Esophagus (tissue), 2 donors: ENCODE measurements at regions not wholly inside any gene's neighbourhood (a gene's known extent, or its start where the extent isn't known, plus 50 kb on each side); places are given as distances from the start of the nearest gene placed in this dataset.
"Not testable (repeated sequence)": the region's sequence is repeated elsewhere in the genome, so short reads cannot be mapped to it uniquely, and the experiment has no call there.

Source experiments
- H3K27ac ChIP-seq, 2 donors: one replicate each; pipeline ENCODE4 v1.5.1; 2013; ENCODE audit warnings: low read depth in 2 of 2, mild to moderate bottlenecking in 2 of 2, inconsistent platforms in 1 of 2, low read length in 1 of 2, moderate library complexity in 1 of 2
- H3K27me3 ChIP-seq, 2 donors: one replicate each; pipeline ENCODE4 v1.6.1; 2013; ENCODE audit warnings: low read length in 2 of 2, control low read depth in 1 of 2, mild to moderate bottlenecking in 1 of 2; ENCODE audit not compliant: insufficient read depth in 2 of 2, control insufficient read depth in 1 of 2
- H3K36me3 ChIP-seq, 2 donors: one replicate each; pipeline ENCODE4 v1.6.1; 2013; ENCODE audit warnings: low read length in 1 of 2; ENCODE audit not compliant: control insufficient read depth in 2 of 2, insufficient read depth in 2 of 2
- H3K4me1 ChIP-seq, 2 donors: one replicate each; pipeline ENCODE4 v1.6.1; 2013; ENCODE audit warnings: low read length in 1 of 2; ENCODE audit not compliant: control insufficient read depth in 2 of 2, insufficient read depth in 2 of 2
- H3K4me3 ChIP-seq, 2 donors: one replicate each; pipeline ENCODE4 v1.5.1; 2013; ENCODE audit warnings: low read length in 2 of 2, mild to moderate bottlenecking in 2 of 2, low read depth in 1 of 2, moderate library complexity in 1 of 2
- H3K9me3 ChIP-seq, 2 donors: one replicate each; pipeline ENCODE4 v1.6.1; 2013; ENCODE audit warnings: mild to moderate bottlenecking in 2 of 2, low read depth in 1 of 2, low read length in 1 of 2, moderate library complexity in 1 of 2; ENCODE audit not compliant: control insufficient read depth in 2 of 2, insufficient read depth in 1 of 2
- WGBS, 2 donors: extraction: QIAGEN DNeasy Blood & Tissue Kit; methylation state at CpG; one replicate each; pipeline ENCODE4 v1.1.7; 2013; 5-methylcytosine and 5-hydroxymethylcytosine counted together
- donor health status: healthy with polysubstance abuse.
- donor health status: Bipolar disorder and iron deficiency.

DNA sequence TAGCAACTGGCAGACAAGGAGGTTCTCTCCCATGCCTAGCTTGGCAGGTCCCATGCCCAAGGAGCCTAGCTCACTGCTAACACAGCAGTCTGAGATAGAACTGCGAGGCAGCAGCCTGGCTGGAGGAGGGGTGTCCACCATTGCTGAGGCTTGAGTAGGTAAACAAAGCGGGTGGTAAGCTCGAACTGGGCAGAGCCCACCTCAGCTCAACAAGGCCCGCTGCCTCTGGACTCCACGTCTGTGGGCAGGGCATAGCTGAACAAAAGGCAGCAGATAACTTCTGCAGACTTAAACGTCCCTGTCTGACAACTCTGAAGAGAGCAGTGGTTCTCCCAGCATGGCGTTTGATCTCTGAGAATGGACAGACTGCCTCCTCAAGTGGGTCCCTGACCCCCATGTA lies 682.4 kb downstream of the DACH1 start:
- not testable (repeated sequence) for H3K27ac ChIP-seq, H3K36me3 ChIP-seq, H3K9me3 ChIP-seq, H3K4me1 ChIP-seq, H3K27me3 ChIP-seq, H3K4me3 ChIP-seq
- WGBS, 2 donors, result 86 to 91% methylated on average over 7 of the region's 7 CpGs

DNA sequence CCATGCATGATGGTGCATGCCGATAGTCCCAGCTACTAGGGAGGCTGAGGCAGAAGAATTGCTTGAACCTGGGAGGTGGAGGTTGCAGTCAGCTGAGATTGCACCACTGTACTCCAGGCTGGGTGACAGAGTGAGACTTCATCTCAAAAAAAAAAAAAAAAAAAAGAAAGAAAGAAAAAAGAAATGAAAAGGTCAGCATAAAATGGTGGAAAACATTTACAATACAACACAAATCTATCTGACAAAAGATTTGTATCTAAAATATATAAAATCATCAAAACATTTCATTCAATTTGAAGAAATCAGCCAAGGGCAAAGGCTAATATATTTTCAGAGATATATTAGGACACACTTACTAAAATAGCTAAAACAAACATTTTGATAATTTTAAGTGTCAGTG lies 683.7 kb downstream of the DACH1 start:
- H3K36me3 ChIP-seq, H3K27me3 ChIP-seq, H3K9me3 ChIP-seq, H3K4me1 ChIP-seq, H3K27ac ChIP-seq, H3K4me3 ChIP-seq: not testable (repeated sequence)
- 86 to 93% methylated on average over 1 of the region's 1 CpG for WGBS, 2 donors

DNA sequence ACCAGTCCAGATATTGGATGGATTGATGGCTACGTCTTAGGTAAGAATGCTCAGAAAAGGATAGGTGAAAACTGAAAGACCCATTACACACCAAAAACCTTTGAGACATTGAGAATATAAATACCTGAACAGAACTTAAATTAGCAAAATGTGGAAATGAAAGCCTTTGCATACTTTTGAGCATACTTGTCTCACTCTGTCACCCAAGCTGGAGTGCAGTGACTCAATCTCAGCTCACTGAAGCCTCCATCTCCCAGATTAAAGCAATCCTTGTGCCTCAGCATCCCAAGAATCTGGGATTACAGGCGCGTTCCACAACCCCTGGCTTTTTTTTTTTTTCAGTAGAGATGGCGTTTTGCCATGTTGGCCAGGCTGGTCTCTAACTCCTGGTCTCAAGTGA lies 695.3 kb downstream of the DACH1 start:
- WGBS, 2 donors, result 89 to 92% methylated on average over 4 of the region's 4 CpGs
- Histone ChIP-seq H3K9me3 (no peaks in the 10 kb centered on the region), H3K4me3 (no peak overlapping the region), H3K27me3 (no peaks in the 10 kb centered on the region), H3K4me1 (no peaks in the 10 kb centered on the region), H3K36me3 (no peaks in the 10 kb centered on the region), H3K27ac (no peak overlapping the region)

DNA sequence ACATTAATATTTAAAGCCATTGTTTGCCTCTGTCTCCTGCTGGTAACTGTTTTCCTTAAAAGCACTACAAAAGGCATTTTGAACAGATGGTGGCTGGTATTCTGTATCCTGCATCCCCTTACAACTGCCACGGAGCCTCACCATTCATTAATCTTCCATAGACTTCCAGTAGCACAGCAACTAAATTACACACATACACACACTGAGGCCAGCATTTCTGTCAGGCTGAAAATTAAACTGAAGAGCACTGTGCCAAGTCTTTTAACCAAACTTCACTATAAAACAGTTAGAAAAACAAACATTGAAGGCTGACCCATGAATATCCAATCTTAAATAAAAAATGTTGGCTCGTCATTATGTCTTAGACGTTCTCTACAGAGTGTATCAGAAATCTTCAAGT lies 697.8 kb downstream of the DACH1 start:
- no peaks in the 10 kb centered on the region for H3K36me3 ChIP-seq
- H3K27ac ChIP-seq, result no peak overlapping the region
- H3K4me1 ChIP-seq, result no peaks in the 10 kb centered on the region
- no peak overlapping the region for H3K4me3 ChIP-seq
- WGBS, 2 donors, result 26 to 34% methylated on average over 3 of the region's 3 CpGs
- H3K27me3 ChIP-seq, result no peaks in the 10 kb centered on the region
- H3K9me3 ChIP-seq, result no peaks in the 10 kb centered on the region

DNA sequence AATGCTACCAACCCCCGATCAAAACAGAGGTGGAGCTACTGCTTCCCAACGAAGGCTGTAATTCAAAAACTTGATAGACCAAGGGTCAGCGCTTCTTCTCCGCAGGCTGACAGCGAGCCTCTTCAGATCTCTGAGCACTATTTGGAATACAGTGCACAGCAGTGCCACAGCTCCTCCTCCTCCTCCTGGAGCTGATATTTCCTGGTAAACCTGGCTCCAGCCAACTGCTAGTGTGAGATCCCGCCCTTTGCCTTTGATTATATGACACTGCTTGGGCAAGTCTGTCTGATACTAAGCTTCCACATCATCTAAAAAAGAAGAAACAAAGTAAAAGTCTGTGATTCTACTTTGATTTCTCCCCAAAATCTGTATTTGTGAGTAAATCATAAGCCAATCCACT lies 710.5 kb downstream of the DACH1 start:
- no peaks in the 10 kb centered on the region for H3K36me3 ChIP-seq
- no peaks in the 10 kb centered on the region for H3K27me3 ChIP-seq
- H3K27ac ChIP-seq, result no peak overlapping the region
- no peaks in the 10 kb centered on the region for H3K4me1 ChIP-seq
- WGBS, 2 donors, result 71 to 79% methylated on average over 6 of the region's 6 CpGs
- H3K4me3 ChIP-seq, result no peak overlapping the region
- no peaks in the 10 kb centered on the region for H3K9me3 ChIP-seq

DNA sequence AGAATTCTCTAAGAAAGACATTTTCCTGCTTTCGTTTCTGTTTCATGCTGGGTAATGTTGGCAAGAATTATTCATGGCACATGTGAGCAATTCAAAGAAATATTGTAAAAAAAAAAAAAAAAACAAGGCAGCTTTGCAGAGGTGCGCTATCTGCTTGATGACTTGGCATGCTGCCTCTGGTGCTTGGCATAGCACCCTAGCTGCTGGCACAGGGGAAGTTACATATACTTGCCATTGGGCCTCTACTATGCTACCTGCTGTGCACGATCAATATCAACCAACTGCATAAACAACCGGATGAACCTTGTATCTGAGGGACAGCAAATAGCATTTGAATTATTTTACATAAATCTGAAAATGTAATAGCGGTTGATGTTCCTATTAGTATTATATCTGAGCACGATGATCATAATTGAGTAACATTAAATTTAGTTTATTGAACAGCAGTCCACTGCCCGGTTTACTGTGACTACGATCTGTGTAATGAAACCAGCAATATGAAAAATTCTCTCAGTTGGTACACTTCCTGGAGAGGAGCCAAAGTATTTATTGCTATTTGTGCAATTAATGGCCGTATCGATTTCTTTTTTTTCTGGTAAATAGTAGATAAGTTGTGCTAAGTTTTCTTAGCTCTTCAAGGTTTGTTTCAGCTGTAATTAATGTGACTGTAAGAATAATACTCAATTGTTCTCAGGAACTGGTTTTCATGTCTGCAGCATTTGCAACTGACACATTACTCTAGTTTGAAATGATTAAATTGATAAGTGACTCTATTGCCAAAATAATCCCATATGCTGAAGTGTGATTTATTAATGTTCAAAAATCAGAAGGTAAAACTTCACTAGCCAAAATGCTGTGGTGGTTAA lies 717.3 kb downstream of the DACH1 start:
- 54 to 75% methylated on average over 10 of the region's 10 CpGs for WGBS, 2 donors
- Histone ChIP-seq H3K4me3 (no peak overlapping the region), H3K27ac (no peak overlapping the region), H3K27me3 (no peaks in the 10 kb centered on the region), H3K4me1 (no peaks in the 10 kb centered on the region), H3K9me3 (no peaks in the 10 kb centered on the region), H3K36me3 (no peaks in the 10 kb centered on the region)

DNA sequence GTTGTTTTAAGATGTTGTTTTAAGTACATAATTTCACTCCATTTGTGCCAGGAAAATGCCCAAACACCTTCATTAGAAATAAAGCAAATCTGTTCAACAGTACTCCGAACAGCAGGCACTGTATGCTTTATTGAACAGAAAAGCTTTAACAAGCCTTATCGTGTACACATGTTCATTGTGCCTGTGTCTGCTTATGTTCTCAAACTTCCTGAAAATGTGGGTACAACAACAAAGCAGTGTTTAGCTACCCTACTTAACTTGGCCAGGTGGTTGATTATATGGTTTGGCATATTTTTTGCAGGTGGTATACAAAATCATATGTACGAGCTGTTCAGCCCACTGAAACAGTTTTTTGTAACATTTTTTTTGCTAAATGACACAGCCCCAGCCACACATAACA lies 718.0 kb downstream of the DACH1 start:
- H3K9me3 ChIP-seq, result no peaks in the 10 kb centered on the region
- H3K4me3 ChIP-seq, result no peak overlapping the region
- WGBS, 2 donors, result 39 to 47% methylated on average over 3 of the region's 3 CpGs
- no peaks in the 10 kb centered on the region for H3K27me3 ChIP-seq
- no peak overlapping the region for H3K27ac ChIP-seq
- H3K4me1 ChIP-seq, result no peaks in the 10 kb centered on the region
- H3K36me3 ChIP-seq, result no peaks in the 10 kb centered on the region

DNA sequence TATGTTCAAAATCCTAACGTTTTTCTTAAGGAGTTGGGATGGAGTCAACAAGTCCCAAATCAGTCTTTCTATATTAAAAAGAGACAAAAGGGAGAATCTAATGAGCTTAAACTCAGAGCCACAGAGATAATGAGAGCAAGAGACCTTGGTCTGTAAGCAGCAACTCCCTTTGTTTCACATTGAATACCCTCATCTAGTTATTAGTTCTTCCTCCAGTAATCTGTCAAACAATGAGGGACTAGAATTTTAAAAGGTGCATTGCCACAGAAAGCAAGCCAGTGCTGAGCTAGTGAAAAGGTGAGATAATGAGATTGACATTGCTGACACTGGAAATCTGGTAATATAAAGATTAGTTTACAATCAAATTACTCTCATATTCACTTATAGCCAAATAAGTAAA lies 718.6 kb downstream of the DACH1 start:
- Histone ChIP-seq H3K4me1 (no peaks in the 10 kb centered on the region), H3K9me3 (no peaks in the 10 kb centered on the region), H3K36me3 (no peaks in the 10 kb centered on the region), H3K27me3 (no peaks in the 10 kb centered on the region), H3K4me3 (no peak overlapping the region), H3K27ac (no peak overlapping the region)
- WGBS, 2 donors, result 34 to 48% methylated on average over 1 of the region's 1 CpG

DNA sequence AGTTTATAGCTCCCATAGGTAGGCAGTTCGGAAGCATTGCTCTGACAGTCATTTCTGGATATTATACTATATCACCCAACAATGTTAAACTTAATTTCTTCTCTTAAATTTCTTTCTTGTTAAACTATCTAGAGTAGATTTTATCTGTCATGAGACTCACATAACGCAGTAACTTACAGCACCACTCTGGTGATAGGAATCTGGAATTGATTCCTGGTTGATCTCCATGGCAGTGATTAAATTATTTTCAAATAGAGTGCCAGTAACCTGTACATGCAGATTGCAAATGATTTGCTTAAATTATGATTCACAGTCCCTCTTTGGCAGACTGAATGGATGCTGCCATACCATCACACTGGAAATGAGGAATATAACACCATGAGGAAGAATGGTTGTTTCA lies 722.1 kb downstream of the DACH1 start:
- WGBS, 2 donors, result 82 to 89% methylated on average over 2 of the region's 2 CpGs
- no peaks in the 10 kb centered on the region for H3K9me3 ChIP-seq

DNA sequence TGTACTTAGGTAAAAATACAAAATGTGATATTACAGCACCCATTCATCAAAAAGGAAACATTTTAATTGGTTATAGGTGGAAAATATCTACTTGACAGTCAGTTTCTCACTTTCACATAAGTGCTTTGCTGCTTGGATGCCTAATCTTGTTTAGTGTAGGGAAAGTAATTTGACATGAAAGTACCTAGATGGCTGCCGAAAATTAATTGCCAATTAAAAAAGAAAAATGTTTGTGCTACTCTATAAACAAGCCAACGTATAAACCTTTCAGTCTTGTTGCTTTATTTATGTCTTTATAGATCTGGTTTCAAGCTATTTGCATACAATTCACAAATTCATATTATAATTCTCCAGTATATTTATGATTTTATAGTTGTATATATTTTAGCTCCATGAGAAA lies 729.9 kb downstream of the DACH1 start:
- Histone ChIP-seq H3K27me3 (no peaks in the 10 kb centered on the region), H3K4me3 (no peak overlapping the region), H3K36me3 (no peaks in the 10 kb centered on the region), H3K27ac (no peak overlapping the region), H3K9me3 (no peaks in the 10 kb centered on the region), H3K4me1 (no peaks in the 10 kb centered on the region)
- 54 to 55% methylated on average over 2 of the region's 2 CpGs for WGBS, 2 donors

More for the DNA sequence above, 722.1 kb downstream of the DACH1 start:
- Histone ChIP-seq H3K4me1 (no peaks in the 10 kb centered on the region), H3K27me3 (no peaks in the 10 kb centered on the region), H3K36me3 (no peaks in the 10 kb centered on the region), H3K27ac (no peak overlapping the region), H3K4me3 (no peak overlapping the region)
